ENCODE measurements at regions not wholly inside any gene's neighbourhood (a gene's known extent, or its start where the extent isn't known, plus 50 kb on each side); places are given as distances from the start of the nearest gene placed in this dataset.

DNA sequence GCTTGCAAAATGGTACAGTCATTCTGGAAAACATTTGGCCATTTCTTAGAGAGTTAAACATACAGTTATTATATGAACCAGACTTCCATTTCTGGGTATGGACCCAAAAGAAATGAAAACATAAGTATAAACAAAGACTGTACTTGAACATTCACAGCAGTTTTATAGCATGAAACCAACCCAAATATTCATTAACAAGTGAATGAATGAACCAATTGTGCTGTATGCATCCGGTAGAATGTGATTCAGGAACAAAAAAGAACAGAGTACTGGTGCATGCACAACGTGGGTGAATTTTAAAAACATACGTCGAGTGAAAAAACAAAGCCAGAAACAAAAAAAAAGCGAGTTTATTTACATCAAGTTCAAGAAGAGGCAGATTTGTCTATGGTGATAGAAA lies 1085.8 kb upstream of the AUTS2 start:
- TF ChIP-seq CTCF (IDR thresholded peaks at IDR 0.05) (no peak), POLR2A (IDR thresholded peaks at IDR 0.05) (no peak), POLR2AphosphoS5 (IDR thresholded peaks at IDR 0.05) (no peak)
